HG03354 (cell line): ENCODE measurements at regions not wholly inside any gene's neighbourhood (a gene's known extent, or its start where the extent isn't known, plus 50 kb on each side); places are given as distances from the start of the nearest gene placed in this dataset.

Experiments
- ATAC-seq: cut with Tn5 transposase; IDR thresholded peaks from one replicate; pipeline ENCODE4 v1.9.1; 2021; ENCODE audit warnings: mild to moderate bottlenecking; ENCODE audit not compliant: unreplicated experiment, poor library complexity, severe bottlenecking

DNA sequence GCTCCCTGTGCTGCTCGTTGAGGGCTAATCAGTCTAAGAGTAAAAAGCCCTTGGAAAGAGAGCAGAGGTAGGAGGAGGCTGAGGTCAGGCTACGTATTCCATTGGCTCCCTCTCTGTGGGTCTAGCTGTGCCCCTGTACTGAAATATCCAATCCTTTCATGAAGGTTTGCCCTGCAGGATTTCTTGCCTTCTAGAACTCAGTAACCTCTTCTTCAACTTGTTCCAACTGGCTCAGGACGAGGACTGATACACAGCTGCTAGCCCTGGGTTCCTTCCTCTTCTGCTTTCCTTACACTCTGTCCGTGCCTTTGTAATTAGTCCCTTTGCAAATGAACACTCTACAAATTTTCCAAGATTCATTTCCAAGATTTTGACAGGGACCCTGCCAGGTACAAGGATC is 560.5 kb downstream of the ACTR3B start:
- no peak for ATAC-seq

DNA sequence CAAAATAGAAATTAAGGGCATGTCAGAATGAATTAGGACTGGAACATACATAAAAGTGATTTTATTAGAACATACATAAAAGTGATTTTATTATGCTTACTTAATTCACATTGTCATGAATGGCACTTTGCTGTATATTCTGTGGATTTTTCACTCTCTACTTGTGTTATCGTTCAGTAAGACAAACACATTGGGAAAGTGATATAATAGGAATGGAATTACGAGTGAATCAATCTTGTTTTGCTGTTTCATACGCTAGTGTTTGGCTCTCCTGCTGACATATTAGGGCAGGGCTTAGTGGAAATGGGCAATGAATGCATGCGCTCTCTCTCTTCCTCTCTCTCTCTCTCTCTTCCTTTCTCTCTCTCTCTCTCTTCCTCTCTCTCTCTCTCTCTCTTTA is 561.1 kb downstream of the ACTR3B start:
- no peak for ATAC-seq

DNA sequence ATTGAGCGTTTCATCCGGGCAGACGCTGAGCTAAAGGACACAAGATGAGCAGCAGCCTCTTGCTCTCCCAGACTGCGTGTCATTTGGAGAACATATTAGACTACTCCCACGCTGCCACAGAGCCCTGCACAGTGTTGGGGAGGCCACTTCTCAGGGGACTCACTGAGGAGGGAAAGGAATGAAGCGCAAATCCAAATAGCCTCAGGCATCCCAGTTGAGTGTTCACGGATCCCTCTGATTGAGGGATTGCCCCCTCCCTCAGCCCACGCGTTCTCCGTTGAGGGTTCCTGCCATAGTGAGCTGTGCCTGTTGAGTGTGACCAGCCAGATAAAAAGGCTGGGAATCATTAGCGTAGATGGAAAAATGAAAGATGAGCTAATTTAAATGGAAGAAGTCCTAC is 563.4 kb downstream of the ACTR3B start:
- ATAC-seq, result no peak

DNA sequence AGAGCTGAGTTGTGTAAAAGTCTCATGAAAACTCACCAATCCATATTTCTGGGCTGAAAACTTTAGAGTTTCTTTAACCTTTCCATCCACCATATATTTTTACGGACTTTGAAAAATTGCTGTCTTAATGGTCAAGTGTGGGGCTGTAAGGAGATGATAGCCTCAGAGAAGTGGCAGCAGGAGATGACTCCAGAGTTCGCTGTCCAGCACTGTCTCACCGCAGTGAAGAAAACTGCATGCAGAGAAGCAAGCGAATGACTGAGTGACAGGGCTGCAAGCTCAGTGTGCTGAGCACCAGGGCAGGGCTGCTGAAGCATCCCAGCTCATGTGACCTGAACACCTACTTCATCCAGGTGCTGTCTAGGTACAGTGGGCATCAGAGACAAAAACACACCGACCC is 564.5 kb downstream of the ACTR3B start:
- no peak for ATAC-seq

DNA sequence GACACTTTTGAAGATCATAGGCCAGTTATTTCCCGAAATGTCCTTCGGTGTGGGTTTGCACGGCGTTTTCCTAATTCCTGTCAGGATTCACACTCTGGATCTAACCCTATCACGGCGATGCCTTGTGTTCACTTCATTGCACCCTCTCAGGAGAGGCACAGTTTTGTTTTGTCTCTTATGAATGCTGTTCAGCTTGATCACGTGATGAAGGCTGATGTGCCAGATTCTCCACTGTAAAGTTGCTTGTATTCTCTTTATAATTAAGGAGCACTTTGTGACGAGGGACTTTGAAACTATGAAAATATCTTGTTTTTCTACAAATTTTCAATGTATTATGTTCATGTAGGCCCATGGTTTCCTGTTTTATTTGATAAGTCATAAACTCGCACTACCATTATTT is 568.1 kb downstream of the ACTR3B start:
- no peak for ATAC-seq

DNA sequence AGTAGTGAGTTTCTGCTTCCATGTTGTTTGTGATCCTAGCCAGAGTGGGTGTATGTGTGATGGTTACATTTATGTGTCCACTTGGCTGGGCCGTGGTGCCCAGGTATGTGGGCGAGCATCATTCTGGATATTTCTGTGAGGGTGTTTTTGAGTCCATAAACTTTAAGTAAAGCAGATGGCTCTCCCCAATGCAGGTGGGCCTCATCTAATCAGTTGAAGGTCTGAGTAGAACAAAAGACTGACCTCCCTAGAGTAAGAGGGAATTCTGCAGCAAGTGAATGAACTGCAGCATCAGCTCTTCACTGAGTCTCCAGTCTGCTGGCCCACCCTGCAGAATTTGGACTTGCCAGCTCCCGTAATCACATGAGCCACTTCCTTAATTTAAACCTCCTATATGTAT is 571.9 kb downstream of the ACTR3B start:
- no peak for ATAC-seq

DNA sequence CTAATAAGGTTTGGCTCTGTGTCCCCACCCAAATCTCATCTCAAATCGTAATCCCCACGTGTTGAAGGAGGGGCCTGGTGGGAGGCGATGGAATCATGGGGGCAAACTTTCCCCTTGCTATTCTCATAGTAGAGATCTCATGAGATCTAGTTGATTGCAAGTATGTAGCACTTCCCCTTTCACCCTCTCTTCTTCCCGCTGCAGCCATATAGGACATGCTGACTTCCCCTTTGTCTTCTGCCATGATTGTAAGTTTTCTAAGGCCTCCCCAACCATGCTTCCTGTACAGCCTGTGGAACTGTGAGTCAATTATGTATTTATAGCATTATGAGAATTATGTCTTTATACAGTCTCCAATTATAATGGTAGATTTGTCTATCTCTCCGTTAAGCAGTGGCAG is 594.5 kb downstream of the ACTR3B start:
- no peak for ATAC-seq

DNA sequence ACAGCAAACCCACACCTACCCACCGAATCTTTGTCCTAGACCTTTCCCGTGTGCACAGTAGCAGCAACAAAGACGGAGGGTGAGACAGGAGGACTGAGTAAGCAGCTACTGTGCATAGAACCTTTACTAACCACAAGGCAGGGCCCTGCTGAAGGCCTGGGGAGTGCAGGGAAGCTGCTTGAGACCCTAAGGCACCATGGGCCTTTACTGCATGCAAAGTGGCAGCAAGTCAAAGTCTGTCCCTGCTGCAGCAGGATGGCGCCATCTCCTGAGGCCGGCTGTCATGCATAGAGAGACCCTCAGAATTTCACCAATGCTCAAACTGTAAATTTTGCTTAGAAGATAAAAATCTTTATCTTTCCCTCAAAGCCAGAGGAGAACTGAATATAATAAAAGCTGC is 610.5 kb downstream of the ACTR3B start:
- ATAC-seq, result no peak

DNA sequence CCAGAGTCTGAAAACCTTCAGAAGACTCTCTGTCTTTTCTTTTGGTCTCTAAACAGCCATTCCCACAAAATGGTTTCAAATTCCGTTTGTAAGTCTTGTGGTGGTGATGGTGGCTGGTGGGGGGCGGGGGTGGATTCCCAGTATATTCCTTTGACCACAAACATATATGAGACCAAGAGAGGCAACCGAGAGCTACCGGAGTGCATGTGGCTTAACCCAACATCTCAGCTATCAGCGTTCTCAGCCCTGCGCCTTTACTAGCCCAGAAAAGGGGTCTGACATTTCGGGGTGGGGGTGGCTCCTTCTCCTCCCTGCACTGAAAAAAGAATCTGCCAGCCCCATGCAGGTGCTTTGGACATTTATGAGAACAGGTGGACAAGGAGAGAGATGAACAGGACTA is 621.1 kb downstream of the ACTR3B start:
- no peak for ATAC-seq

DNA sequence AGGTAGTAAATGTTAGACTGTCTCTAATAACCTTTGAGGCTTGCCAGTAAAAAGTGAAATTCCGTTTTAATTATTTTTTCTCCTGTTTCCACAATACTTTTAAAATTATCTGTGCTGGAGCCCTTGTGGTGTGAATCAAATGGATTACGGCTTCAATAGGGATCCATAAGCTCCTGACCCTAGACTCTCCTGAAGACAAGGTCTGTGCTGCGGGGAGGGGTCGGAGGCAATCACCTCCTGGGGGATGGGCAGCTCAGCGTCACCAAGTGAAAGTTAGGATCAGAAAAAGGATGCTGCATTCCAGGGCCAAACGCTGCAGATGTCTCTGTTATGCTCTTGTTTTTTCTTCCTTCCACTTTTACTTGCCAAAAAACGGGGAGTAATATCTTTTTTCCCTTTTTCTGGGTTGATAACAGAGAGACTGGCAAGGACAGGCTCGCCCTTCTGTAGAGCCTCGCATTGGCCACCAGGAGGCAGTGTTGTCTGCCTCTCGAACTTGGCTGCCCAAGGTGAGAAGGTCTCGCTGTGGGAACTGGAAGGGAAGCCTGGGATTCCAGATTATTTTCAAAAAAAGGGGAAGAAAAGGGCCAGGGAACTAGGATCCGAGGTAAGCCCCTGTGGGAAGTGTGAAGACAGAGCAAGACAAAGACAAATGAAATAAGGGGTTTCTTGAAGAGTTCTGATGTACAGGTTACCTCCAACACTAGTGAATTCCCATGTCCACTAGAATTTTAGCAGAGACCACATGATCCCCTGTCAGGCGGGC is 621.9 kb downstream of the ACTR3B start:
- peak; percentile 77 for ATAC-seq

DNA sequence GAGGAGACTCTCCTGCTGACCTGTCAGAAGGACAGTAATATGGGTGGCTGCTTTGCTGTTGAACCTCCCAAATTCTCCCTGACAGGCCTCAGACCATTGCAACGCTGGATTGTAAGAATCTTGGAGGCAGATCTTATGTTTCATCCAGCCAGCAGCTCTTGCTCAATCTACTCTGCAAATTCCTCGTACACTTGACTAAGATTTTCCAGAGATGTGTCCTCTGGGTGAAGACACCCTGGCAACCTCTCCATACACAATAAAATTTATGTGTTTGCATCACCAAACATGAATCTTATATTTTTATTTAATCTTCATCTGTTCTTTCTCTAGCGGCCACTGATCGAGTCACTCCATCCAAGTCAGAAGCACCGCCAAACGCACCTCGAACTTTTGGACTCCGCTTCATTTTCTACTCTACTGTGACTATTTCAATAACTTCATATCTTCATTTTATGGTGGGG is 623.1 kb downstream of the ACTR3B start:
- ATAC-seq, result no peak

DNA sequence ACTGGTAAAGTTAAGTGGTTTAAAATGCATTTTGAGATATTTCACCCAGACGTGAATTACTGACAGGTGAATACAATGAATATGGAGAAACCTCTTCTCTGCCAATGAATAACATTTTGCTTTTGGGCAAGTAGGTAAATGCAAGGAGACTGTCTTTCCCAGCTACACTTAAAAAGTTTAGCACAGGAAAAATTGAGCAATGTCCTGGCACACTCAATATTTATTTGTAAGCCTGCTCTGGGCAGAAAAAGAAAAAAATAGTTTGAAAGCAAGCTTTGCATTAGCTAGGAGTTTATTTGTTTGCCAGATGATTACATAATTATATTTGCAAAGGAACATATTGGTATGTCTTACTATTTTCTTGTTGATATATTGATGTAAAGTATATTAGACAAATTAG is 624.2 kb downstream of the ACTR3B start:
- no peak for ATAC-seq

DNA sequence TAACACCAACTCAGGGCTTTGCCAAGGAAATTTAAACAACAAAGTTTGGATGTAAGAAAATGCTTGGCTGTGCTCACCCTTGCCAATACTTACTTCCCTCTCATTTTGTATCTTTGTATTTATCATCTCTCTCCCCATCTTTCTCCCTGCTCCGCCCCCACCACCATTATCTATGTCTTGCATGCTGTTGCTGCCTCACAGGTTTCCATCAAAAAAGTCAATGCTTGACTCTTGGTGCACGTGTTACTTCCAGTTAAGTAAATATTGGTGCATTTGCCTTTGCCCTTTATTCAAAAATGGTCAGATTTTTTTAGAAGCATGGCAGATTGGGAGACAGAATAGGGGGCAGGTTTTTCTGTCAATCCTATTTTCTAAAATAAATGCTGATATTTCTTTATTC is 626.0 kb downstream of the ACTR3B start:
- ATAC-seq, result no peak

DNA sequence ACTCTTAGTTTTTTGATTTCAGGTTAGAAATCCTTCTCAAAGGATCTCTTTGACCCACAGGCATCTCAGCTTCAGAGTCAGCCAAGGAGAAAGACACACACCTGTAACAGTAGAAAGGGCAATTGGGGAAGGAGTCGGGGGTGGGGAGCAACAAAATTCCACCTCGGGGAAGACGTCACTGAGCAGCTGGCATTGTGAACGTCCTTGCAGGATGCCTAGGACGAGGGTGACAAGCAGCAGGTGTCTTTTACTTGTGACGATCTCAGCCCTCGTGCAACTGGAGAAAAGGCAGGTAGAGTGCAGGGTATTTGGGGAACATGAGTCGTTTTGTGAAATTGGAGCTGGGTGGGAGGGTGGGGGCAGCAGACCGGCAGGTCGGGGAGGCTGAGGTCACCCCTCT is 627.0 kb downstream of the ACTR3B start:
- ATAC-seq, result no peak

DNA sequence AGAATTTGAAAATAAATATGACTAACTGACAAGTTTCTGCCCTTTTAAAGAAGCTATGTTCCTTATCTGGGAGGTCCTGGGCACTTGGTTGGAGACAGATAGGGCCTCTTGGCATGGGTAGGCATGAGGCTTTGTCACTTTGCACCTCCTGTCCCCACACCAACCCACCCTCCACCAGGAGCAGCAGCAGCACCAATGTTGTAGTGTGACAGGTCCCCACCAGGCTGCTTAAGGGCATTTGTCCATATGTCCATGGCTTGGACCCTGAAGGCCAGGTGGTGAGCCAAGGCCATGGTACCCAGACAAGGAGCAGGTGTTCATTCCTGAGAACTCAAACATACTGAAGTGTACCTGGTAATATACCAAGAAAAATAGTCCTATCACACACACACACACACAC is 629.1 kb downstream of the ACTR3B start:
- ATAC-seq, result no peak

DNA sequence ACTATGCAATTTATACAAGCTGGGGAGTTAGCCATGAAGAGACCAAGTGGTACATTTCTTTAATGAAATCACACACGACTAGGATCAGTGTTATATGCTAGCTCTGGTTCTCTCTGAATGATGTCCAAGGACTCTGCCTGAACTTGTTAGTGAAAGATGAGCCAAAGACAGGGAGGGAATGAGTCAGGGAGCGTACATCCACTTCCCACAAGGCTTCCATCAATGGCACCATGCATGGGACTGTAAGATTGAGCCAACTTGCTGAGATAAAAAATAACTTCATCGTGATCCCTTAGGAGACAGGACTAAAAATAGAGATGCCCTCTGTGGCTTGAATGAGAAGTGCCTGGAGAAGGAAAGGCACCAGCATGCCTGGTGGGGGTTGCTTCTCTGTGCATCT is 629.7 kb downstream of the ACTR3B start:
- ATAC-seq, result no peak

DNA sequence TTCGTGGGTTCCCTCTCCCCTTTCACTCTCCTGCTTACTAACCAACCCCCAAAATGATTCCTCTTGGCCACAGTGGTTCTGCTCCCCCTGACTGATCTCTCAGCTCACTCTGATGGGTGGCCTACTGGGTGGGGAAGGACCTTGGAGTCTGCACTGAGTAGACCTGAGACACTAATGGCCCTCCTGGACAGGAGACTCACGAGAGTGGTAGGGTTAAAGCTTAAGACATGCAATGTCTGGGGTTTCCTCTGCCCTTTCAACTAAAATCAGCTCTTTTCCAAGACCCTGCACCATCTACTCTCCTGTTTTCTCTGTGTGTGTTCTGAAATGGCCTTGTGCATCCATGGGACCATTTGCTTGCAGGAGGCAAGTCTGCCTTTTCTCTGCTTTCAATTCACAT is 631.4 kb downstream of the ACTR3B start:
- no peak for ATAC-seq

DNA sequence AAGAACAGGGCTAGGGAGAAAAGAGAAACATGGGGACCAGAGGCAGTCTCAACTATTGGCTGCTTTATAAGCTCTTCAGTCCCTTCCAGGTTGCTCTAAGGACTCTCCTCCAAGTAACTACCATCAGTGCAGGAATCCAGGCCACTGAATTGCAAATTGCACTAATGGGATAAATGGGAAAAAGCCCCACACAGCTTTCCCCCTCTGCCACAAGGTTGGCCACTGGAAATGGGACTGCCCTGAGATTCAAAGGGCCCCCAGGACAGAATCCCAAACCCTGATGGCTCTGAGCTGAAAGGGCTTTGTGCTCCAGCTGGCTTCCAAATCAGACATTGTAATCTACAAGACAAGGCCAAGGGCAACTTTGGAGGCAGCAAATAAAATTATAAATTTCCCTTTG is 633.2 kb downstream of the ACTR3B start:
- ATAC-seq, result no peak

DNA sequence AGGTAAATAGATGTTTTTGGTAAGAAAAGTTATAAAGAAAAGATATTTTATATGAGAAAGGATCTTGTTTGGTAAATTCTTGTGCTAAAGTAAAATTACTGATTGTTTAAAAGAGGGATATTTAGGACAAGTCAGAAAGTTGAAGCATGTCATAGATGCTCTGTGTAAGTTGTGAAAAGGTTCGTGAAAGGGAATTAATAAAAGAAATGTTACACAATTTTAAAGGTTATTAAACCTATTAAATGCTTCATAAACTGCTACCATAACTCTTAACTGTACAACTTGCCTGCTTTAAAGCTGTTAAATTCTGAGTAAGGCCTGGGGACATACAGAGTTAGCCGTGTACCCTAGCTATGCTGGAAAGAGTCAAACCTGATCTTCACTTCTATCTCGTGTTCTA is 634.1 kb downstream of the ACTR3B start:
- no peak for ATAC-seq

DNA sequence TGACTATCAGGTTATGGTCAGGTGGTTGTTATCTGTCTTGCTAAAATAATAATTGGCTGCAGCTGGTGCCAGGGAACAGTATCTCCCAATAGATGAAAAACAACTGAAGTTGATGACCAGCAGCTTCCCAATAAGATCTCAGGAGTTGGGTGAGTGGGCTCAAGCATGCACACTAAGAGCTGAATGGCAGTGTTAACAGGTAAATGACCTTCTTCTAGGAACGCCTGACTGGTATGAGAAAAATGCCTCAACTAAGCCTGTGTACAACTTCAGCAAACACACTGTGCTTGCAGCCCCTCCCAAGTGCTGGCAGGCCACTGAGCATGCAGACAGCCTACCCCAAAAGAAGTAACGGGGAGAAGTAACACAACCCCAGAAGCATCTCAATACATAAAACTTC is 636.9 kb downstream of the ACTR3B start:
- no peak for ATAC-seq

DNA sequence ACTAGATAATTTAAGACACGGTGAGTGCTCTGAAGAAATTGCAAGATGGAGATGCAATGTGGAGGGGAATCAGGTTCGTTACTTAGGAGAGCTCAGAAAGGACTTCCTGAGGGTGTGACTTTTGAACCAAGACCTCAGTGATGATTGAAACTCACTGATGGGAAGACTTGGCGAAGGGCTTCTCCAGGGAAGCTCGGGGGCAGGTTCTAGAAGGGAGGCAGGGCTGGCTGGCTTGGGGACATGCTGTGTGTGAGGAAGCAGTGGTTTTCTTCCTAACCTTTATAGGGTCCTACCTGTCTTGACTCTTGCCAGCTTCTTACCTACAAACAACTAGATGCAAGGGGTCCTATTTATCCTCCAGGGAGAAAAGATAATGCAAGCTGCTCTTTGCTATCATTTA is 637.9 kb downstream of the ACTR3B start:
- no peak for ATAC-seq

DNA sequence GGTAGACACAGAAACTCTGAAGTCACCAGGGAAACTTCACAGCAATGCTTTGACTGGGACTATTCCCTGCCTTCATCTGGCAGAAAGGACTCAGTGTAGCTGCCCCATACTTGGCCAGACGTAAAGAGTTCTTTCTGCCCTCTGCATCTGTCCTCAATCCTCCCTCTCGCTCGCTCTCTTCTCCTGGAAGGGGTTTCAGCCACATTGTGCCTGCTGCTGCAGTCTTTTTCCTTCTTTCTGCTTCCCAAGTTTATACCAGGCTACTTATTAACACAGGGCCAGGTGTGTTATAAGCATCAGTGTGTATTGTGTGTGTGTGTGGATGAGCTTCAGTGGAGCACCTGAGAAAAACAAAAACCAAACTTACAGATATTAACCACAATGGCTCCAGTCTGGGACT is 638.4 kb downstream of the ACTR3B start:
- no peak for ATAC-seq
